HEK293 (cell line): ENCODE measurements at regions not wholly inside any gene's neighbourhood (a gene's known extent, or its start where the extent isn't known, plus 50 kb on each side); places are given as distances from the start of the nearest gene placed in this dataset.

ENCODE experiments used
- HOXA7 ChIP-seq: sonication (generic); formaldehyde crosslinking; IDR thresholded peaks from 2 replicates; pipeline ENCODE4 v1.8.1; 2022; ENCODE audit warnings: missing genetic modification reagents, borderline replicate concordance
- MYNN ChIP-seq: fragments of 450-650 bp; formaldehyde crosslinking; IDR thresholded peaks from 2 replicates; pipeline ENCODE4 v1.5.1; 2016; ENCODE audit warnings: missing biosample characterization, missing genetic modification characterization, borderline replicate concordance
- OVOL3 ChIP-seq: fragments of 450-650 bp; formaldehyde crosslinking; IDR thresholded peaks from 2 replicates; pipeline ENCODE4 v1.5.1; 2016; ENCODE audit warnings: missing biosample characterization, missing genetic modification characterization
- PRDM1 ChIP-seq: fragments of 450-650 bp; formaldehyde crosslinking; IDR thresholded peaks from 2 replicates; pipeline ENCODE4; 2016; ENCODE audit warnings: missing biosample characterization, missing genetic modification characterization
- SP3 ChIP-seq: fragments of 450-650 bp; formaldehyde crosslinking; IDR thresholded peaks from 2 replicates; pipeline ENCODE4 v1.5.1; 2016; ENCODE audit warnings: missing biosample characterization, missing genetic modification characterization
- YY1 ChIP-seq: fragments of 450-650 bp; formaldehyde crosslinking; IDR thresholded peaks from 2 replicates; pipeline ENCODE4 v1.5.1; 2018; ENCODE audit warnings: missing biosample characterization, missing genetic modification characterization
- ZBTB17 ChIP-seq: fragments of 450-650 bp; formaldehyde crosslinking; IDR thresholded peaks from 2 replicates; pipeline ENCODE4 v1.5.1; 2016; ENCODE audit warnings: missing biosample characterization, missing genetic modification characterization
- ZFHX2 ChIP-seq: fragments of 450-650 bp; formaldehyde crosslinking; conservative IDR thresholded peaks from 2 replicates; pipeline ENCODE4 v1.5.1; 2016; ENCODE audit warnings: missing biosample characterization, missing genetic modification characterization
- ZIC2 ChIP-seq: fragments of 450-650 bp; formaldehyde crosslinking; IDR thresholded peaks from 2 replicates; pipeline ENCODE4 v1.5.1; 2016; ENCODE audit warnings: missing biosample characterization, missing genetic modification characterization
- ZNF112 ChIP-seq: fragments of 450-650 bp; formaldehyde crosslinking; IDR thresholded peaks from 2 replicates; pipeline ENCODE4 v1.5.0; 2017; ENCODE audit warnings: missing biosample characterization, missing genetic modification characterization
- ZNF132 ChIP-seq: fragments of 450-650 bp; formaldehyde crosslinking; IDR thresholded peaks from 2 replicates; pipeline ENCODE4 v1.5.1; 2017; ENCODE audit warnings: missing biosample characterization, missing genetic modification characterization, borderline replicate concordance
- ZNF169 ChIP-seq: fragments of 450-650 bp; formaldehyde crosslinking; IDR thresholded peaks from 2 replicates; pipeline ENCODE4 v1.5.1; 2016; ENCODE audit warnings: missing biosample characterization, missing genetic modification characterization
- ZNF248 ChIP-seq: fragments of 450-650 bp; formaldehyde crosslinking; IDR thresholded peaks from 2 replicates; pipeline ENCODE4 v1.5.1; 2017; ENCODE audit warnings: missing biosample characterization, missing genetic modification characterization
- ZNF394 ChIP-seq: fragments of 450-650 bp; formaldehyde crosslinking; IDR thresholded peaks from 2 replicates; pipeline ENCODE4 v1.5.1; 2016; ENCODE audit warnings: missing biosample characterization, missing genetic modification characterization, mild to moderate bottlenecking, moderate library complexity, borderline replicate concordance
- ZNF426 ChIP-seq: fragments of 450-650 bp; formaldehyde crosslinking; IDR thresholded peaks from 2 replicates; pipeline ENCODE4 v1.5.1; 2017; ENCODE audit warnings: missing biosample characterization, missing genetic modification characterization, mild to moderate bottlenecking, inconsistent platforms, moderate library complexity
- ZNF473 ChIP-seq: fragments of 450-650 bp; formaldehyde crosslinking; IDR thresholded peaks from 2 replicates; pipeline ENCODE4 v1.5.1; 2017; ENCODE audit warnings: missing biosample characterization, missing genetic modification characterization
- ZNF510 ChIP-seq: fragments of 450-650 bp; formaldehyde crosslinking; IDR thresholded peaks from 2 replicates; pipeline ENCODE4 v1.5.1; 2018; ENCODE audit warnings: mild to moderate bottlenecking, missing genetic modification characterization, missing biosample characterization; ENCODE audit not compliant: insufficient replicate concordance
- ZNF621 ChIP-seq: fragments of 450-650 bp; formaldehyde crosslinking; IDR thresholded peaks from 2 replicates; pipeline ENCODE4 v1.5.1; 2017; ENCODE audit warnings: missing biosample characterization, missing genetic modification characterization
- ZNF654 ChIP-seq: fragments of 450-650 bp; formaldehyde crosslinking; IDR thresholded peaks from 2 replicates; pipeline ENCODE4 v1.5.1; 2016; ENCODE audit warnings: low read depth, missing biosample characterization, missing genetic modification characterization
- ZNF660 ChIP-seq: fragments of 450-650 bp; IDR thresholded peaks from 2 replicates; pipeline ENCODE4 v1.5.1; 2018; ENCODE audit warnings: missing biosample characterization, mild to moderate bottlenecking, missing genetic modification characterization
- ZNF664 ChIP-seq: fragments of 450-650 bp; formaldehyde crosslinking; IDR thresholded peaks from 2 replicates; pipeline ENCODE4 v1.5.1; 2016; ENCODE audit warnings: missing biosample characterization, missing genetic modification characterization
- ZNF677 ChIP-seq: fragments of 450-650 bp; IDR thresholded peaks from 2 replicates; pipeline ENCODE4 v1.5.0; 2018; ENCODE audit warnings: missing biosample characterization, mild to moderate bottlenecking, missing genetic modification characterization, moderate library complexity
- ZNF785 ChIP-seq: fragments of 450-650 bp; formaldehyde crosslinking; IDR thresholded peaks from 2 replicates; pipeline ENCODE4 v1.5.1; 2016; ENCODE audit warnings: missing biosample characterization, missing genetic modification characterization
- ZNF791 ChIP-seq: fragments of 450-650 bp; formaldehyde crosslinking; IDR thresholded peaks from 2 replicates; pipeline ENCODE4 v1.5.1; 2016; ENCODE audit warnings: missing biosample characterization, missing genetic modification characterization
- ZNF792 ChIP-seq: fragments of 450-650 bp; formaldehyde crosslinking; IDR thresholded peaks from 2 replicates; pipeline ENCODE4 v1.5.1; 2016; ENCODE audit warnings: missing biosample characterization, missing genetic modification characterization
- ZNF830 ChIP-seq: fragments of 450-650 bp; IDR thresholded peaks from 2 replicates; pipeline ENCODE4 v1.5.0; 2018; ENCODE audit warnings: missing biosample characterization, missing genetic modification characterization, low read depth, mild to moderate bottlenecking, moderate library complexity
- ZSCAN30 ChIP-seq: fragments of 450-650 bp; IDR thresholded peaks from 2 replicates; pipeline ENCODE4 v1.5.1; 2018; ENCODE audit warnings: missing biosample characterization, mild to moderate bottlenecking, missing genetic modification characterization, moderate library complexity
- ZXDB ChIP-seq: fragments of 450-650 bp; formaldehyde crosslinking; IDR thresholded peaks from 2 replicates; pipeline ENCODE4 v1.5.1; 2016; ENCODE audit warnings: missing biosample characterization, missing genetic modification characterization
- TF ChIP-seq, protein P1 (sequence below): fragments of 450-650 bp; formaldehyde crosslinking; IDR thresholded peaks from 2 replicates; pipeline ENCODE4 v1.5.1; 2016; ENCODE audit warnings: missing biosample characterization, missing genetic modification characterization
- TF ChIP-seq, protein P2 (sequence below): fragments of 450-650 bp; formaldehyde crosslinking; IDR thresholded peaks from 2 replicates; pipeline ENCODE4 v1.5.1; 2016; ENCODE audit warnings: missing biosample characterization, missing genetic modification characterization
- TF ChIP-seq, protein P3 (sequence below): fragments of 450-650 bp; formaldehyde crosslinking; IDR thresholded peaks from 2 replicates; pipeline ENCODE4 v1.5.1; 2016; ENCODE audit warnings: missing biosample characterization, missing genetic modification characterization
- TF ChIP-seq, protein P4 (sequence below): fragments of 450-650 bp; IDR thresholded peaks from 2 replicates; pipeline ENCODE4 v1.5.1; 2018; ENCODE audit warnings: missing biosample characterization, mild to moderate bottlenecking, missing genetic modification characterization
- TF ChIP-seq, protein P5 (sequence below): fragments of 450-650 bp; formaldehyde crosslinking; IDR thresholded peaks from 2 replicates; pipeline ENCODE4 v1.5.1; 2016; ENCODE audit warnings: missing biosample characterization, missing genetic modification characterization

DNA sequence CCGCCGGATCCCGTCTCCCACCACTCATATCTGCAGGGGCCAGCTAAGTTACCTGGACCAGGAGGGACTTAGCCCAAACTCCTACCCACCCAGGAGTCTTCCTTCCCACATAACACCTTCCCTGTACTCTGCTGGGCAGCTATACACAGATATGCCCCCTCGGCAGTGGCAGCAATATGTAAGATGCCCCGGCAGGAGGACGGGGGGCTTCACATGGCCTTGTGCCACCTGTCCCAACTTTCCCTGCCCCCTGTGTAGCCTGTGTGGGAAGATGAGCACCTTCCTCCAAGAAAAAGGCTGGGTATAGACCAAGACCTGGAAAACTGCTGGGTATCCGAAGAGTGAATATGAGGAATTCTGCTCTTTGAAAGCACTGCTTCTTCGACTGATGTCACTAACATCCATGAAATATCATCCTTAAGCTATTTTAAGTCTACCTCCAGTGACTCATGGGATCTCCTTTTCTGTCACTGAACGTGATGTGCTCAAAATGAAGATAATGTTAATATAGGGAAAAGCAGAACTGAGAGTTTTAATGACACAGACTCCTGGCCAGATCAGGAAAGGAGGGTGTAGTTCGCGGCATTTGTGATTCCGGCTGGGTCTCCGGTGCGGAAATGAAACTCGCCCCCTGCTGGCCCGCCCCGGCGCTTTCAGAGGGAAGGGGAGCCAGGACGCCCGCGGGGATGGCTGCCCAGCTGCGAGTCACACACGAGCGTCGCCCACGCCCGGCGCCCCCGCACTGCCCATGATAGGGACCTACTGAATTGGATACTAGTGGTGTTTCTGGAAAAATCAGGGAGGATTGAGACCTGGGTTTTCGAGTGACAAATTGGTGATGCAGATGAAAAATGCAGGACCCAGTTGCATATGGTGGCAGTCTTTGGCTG, 256.9 kb upstream of the NFE2L3 start (continued):
- no peak for TF ChIP-seq ZNF169 (tag by site-specific recombination)
- no peak for TF ChIP-seq OVOL3 (tag by site-specific recombination)
- TF ChIP-seq ZNF664 (tag by site-specific recombination) = no peak
- no peak for TF ChIP-seq ZNF426 (tag by site-specific recombination)
- TF ChIP-seq ZNF510 (tag by site-specific recombination) = no peak
- no peak for TF ChIP-seq ZNF660 (tag by site-specific recombination)
- TF ChIP-seq, protein P1, sequence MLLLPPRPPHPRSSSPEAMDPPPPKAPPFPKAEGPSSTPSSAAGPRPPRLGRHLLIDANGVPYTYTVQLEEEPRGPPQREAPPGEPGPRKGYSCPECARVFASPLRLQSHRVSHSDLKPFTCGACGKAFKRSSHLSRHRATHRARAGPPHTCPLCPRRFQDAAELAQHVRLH = no peak
- peak; percentile 36; the same call in 1 of the 2 replicates for TF ChIP-seq ZBTB17 (tag by site-specific recombination)
- TF ChIP-seq, protein P2, sequence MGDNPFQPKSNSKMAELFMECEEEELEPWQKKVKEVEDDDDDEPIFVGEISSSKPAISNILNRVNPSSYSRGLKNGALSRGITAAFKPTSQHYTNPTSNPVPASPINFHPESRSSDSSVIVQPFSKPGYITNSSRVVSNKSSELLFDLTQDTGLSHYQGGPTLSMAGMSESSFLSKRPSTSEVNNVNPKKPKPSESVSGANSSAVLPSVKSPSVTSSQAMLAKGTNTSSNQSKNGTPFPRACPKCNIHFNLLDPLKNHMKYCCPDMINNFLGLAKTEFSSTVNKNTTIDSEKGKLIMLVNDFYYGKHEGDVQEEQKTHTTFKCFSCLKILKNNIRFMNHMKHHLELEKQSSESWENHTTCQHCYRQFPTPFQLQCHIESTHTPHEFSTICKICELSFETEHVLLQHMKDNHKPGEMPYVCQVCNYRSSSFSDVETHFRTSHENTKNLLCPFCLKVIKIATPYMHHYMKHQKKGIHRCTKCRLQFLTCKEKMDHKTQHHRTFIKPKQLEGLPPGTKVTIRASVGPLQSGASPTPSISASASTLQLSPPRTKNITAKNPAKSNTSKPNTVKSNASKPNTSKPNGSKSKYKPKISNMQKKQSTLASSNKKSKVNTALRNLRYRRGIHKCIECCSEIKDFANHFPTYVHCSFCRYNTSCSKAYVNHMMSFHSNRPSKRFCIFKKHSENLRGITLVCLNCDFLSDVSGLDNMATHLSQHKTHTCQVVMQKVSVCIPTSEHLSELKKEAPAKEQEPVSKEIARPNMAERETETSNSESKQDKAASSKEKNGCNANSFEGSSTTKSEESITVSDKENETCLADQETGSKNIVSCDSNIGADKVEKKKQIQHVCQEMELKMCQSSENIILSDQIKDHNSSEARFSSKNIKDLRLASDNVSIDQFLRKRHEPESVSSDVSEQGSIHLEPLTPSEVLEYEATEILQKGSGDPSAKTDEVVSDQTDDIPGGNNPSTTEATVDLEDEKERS = no peak
- TF ChIP-seq, protein P3, sequence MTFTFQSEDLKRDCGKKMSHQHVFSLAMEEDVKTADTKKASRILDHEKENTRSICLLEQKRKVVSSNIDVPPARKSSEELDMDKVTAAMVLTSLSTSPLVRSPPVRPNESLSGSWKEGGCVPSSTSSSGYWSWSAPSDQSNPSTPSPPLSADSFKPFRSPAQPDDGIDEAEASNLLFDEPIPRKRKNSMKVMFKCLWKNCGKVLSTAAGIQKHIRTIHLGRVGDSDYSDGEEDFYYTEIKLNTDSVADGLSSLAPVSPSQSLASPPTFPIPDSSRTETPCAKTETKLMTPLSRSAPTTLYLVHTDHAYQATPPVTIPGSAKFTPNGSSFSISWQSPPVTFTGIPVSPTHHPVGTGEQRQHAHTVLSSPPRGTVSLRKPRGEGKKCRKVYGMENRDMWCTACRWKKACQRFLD (tag by site-specific recombination) = no peak
- no peak for TF ChIP-seq ZNF473 (tag by site-specific recombination)
- no peak; the same call in 1 of the 2 replicates for TF ChIP-seq PRDM1 (tag by site-specific recombination)
- TF ChIP-seq ZXDB = no peak
- TF ChIP-seq, protein P4, sequence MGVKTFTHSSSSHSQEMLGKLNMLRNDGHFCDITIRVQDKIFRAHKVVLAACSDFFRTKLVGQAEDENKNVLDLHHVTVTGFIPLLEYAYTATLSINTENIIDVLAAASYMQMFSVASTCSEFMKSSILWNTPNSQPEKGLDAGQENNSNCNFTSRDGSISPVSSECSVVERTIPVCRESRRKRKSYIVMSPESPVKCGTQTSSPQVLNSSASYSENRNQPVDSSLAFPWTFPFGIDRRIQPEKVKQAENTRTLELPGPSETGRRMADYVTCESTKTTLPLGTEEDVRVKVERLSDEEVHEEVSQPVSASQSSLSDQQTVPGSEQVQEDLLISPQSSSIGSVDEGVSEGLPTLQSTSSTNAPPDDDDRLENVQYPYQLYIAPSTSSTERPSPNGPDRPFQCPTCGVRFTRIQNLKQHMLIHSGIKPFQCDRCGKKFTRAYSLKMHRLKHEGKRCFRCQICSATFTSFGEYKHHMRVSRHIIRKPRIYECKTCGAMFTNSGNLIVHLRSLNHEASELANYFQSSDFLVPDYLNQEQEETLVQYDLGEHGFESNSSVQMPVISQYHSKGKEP (tag by site-specific recombination) = 0 out of 2 replicates have a peak, but pooled peaks have one; percentile 10
- TF ChIP-seq ZNF791 = no peak
- TF ChIP-seq MYNN (tag by site-specific recombination) = no peak
- no peak for TF ChIP-seq HOXA7 (CRISPR knock-in tag)
- TF ChIP-seq, protein P5, sequence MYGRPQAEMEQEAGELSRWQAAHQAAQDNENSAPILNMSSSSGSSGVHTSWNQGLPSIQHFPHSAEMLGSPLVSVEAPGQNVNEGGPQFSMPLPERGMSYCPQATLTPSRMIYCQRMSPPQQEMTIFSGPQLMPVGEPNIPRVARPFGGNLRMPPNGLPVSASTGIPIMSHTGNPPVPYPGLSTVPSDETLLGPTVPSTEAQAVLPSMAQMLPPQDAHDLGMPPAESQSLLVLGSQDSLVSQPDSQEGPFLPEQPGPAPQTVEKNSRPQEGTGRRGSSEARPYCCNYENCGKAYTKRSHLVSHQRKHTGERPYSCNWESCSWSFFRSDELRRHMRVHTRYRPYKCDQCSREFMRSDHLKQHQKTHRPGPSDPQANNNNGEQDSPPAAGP (tag by site-specific recombination) = no peak
- TF ChIP-seq ZNF677 (tag by site-specific recombination) = no peak
- no peak for TF ChIP-seq ZNF132 (tag by site-specific recombination)
- no peak for TF ChIP-seq ZSCAN30 (tag by site-specific recombination)
- peak; percentile 93 for TF ChIP-seq ZFHX2 (tag by site-specific recombination)
- TF ChIP-seq YY1 = 0 out of 2 replicates have a peak, but pooled peaks have one; percentile 30
- no peak for TF ChIP-seq ZNF248 (tag by site-specific recombination)
- TF ChIP-seq ZNF654 (tag by site-specific recombination) = peak; percentile 11; the same call in 1 of the 2 replicates
- 0 out of 2 replicates have a peak, but pooled peaks have one; percentile 11 for TF ChIP-seq ZNF394 (tag by site-specific recombination)
- no peak for TF ChIP-seq ZNF621 (tag by site-specific recombination)
- TF ChIP-seq ZNF830 (tag by site-specific recombination) = no peak
- TF ChIP-seq ZNF785 (tag by site-specific recombination) = no peak
- no peak for TF ChIP-seq ZNF112 (tag by site-specific recombination)
- peak; percentile 75 for TF ChIP-seq ZIC2 (tag by site-specific recombination)
- no peak for TF ChIP-seq ZNF792 (tag by site-specific recombination)
- TF ChIP-seq SP3 (tag by site-specific recombination) = no peak
